NK-92 (cell line): ENCODE measurements at regions not wholly inside any gene's neighbourhood (a gene's known extent, or its start where the extent isn't known, plus 50 kb on each side); places are given as distances from the start of the nearest gene placed in this dataset.

Source experiments
- DNase-seq: peaks from one replicate; lab custom pipeline; 2025; ENCODE audit not compliant: unreplicated experiment; lab: John Stamatoyannopoulos, UW

DNA sequence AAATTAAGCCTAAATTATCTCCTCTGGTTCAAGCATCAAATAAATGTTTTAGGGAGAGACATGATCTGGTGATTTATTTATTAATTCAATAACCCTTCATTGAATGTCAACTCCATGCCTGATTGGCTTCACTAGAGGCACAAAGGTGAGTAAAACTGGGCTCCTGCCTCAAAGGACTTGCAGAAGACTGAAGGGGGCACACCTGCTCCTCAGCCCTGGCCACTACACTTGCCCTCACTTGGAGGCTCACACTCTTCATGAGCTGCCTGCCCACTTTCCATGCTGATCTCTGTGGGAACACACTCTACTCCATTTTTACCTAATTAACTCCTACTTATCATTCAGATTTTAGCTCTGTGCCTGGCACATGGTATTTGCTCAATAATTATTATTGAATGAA is 84.4 kb upstream of the KCNMB2 start:
- DNase-seq, result no peak

DNA sequence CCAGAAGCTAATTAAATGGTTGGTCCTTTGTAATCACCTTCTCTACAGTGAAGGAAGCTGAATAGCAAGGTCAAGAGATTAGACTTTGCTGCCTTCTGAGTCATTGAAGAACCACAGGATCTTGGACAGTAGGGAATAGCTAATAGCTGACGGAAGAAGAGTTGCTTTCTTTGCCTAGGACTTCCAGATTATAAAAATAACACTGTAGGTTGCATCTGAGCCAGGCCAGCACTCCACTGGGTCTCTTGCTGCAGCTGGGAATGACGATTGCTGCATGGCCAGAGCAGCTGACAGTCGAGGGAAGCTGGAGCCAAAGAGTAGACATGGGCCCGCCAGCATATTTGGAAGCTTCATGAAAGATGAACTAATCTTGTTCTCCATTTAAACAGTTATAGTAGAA is 81.5 kb upstream of the KCNMB2 start:
- no peak for DNase-seq

GRCh38 chr3:178455226-178455625 is 81.0 kb upstream of the KCNMB2 start:
- no peak for DNase-seq

GRCh38 chr3:178455946-178456345 is 80.3 kb upstream of the KCNMB2 start:
- DNase-seq, result no peak

DNA sequence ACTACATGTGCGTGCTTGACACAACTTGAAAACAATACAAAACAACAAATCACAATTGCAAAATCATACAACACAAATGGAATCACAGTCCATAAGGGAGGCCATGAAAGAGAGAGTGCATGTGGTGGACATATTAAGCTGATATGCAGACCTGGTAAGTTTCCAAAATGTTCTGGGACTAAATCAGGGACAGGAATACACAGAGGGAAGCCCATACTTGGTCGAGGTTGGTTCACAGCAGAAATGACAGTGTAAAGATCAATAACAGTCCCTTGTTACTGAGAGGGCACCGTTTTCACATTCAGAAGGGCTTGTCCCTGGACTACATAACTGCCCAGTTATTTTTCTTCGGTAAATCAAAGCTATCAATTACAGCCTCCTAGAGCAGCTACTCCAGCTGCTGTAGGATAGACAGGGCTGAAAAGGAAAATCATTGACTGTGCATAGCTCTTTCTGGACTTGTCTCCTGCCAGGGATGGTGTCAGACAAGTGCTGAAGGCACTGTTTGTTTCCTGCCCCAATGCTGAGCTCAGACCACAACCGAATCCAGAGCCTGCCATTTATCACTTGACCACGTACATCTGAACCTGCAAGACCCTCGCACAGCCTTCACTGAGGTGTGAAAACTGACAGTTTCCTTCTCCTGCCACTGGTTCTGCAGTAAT is 79.5 kb upstream of the KCNMB2 start:
- no peak for DNase-seq

GRCh38 chr3:178457511-178457910 is 78.7 kb upstream of the KCNMB2 start:
- DNase-seq, result no peak

- no peak for DNase-seq
These were observed 77.8 kb upstream of the KCNMB2 start for GRCh38 chr3:178458313-178459037.

GRCh38 chr3:178459038-178459410 is 77.2 kb upstream of the KCNMB2 start:
- DNase-seq, result no peak

GRCh38 chr3:178465260-178466180 is 70.7 kb upstream of the KCNMB2 start:
- no peak for DNase-seq

DNA sequence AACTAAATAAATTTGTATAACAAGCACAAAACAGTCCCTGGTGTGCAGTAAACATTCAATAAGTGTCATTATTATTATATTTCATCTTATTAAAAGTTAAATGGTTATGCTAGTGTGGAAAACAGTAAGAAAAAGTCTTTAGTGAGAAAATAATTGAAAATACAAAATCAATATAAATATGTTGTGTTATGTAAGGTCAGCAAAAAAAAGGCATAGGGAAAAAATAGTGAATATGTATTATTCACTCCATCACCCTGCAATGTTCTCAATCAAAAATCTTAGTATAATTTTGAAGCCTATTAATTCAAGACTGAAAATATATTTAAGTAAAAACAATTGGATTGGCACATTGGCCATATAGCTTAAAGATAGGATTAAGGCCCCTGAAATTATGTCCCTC is 63.3 kb upstream of the KCNMB2 start:
- no peak for DNase-seq

DNA sequence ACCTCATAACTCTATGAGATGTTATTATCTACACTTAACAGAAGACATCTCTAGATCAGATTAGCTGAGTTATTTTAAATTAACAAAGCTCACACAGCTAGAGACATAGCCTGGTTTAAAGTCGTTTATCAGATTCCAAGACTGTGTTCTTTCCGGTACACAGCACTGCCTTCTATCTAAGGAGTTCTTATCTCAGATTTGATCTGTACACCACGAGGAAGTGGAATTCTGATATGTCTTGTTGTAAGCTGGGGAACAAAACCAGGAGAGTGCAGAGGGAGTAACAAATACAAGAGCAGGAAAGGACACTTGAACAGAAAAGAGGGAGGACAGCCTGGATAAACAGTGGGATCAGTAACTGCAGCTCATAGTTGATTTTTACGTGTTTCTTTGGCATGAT is 61.7 kb upstream of the KCNMB2 start:
- no peak for DNase-seq

GRCh38 chr3:178475062-178475461 is 61.2 kb upstream of the KCNMB2 start:
- no peak for DNase-seq

DNA sequence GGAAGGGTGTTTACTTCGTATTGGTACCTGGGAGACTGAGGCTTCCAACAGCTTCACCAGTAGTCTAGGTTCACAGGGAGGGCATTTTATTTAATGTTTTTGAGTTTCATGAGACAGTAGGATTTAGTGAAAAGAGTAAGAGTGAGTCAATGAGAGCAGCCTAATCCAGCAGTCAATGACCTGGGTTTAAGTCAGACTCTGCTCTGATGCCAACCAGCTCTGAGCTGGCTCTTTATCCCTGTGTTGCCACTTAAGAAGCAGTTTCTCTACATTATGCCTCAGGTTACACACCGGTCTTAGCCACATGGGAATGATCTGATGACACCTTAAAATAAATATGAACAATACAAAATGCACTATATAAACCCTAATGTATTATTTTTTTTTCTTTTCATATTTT is 59.4 kb upstream of the KCNMB2 start:
- DNase-seq, result no peak

DNA sequence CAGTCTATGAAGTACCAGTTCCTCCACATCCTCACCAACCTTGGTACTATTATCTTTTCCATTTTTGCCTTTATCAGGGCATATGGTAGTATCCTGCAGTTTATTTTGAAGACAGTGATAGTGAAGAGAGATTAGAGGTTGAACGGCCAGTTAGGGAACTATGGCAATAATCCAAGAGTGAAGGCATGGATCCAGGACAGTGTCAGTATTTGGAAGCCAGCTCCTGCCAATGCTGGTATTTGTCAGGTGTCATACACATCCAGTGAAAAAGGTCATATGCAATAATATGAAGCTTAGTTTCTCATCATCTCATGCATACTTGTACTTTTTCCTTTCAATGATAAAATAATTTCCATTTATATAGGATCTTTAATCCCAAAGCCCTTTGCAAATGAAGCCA is 56.8 kb upstream of the KCNMB2 start:
- no peak for DNase-seq

DNA sequence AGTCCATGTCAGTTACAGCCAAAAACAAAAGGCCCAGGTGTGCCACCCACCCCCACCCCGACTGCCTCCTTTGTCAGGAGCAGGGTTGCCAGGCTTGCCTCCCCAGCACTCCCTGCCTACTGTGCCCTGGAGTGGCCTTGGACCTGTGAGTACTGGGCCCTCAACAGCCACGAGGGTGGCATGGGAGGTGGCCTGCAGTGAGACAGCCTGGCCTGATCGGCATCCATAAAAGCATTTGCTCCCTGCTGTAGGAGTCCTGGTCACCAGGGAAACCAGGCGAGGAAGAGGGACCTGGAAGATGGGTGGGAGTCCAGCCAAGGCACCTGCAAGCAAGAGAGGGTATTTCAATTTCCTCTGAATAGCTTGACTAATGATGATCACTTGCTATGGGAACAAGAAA is 56.4 kb upstream of the KCNMB2 start:
- no peak for DNase-seq

GRCh38 chr3:178480274-178480673 is 56.0 kb upstream of the KCNMB2 start:
- no peak for DNase-seq

- no peak for DNase-seq
These were observed 55.4 kb upstream of the KCNMB2 start for GRCh38 chr3:178480795-178481194.

- no peak for DNase-seq
These were observed 53.3 kb upstream of the KCNMB2 start for GRCh38 chr3:178482981-178483380.

GRCh38 chr3:178483704-178484103 is 52.5 kb upstream of the KCNMB2 start:
- no peak for DNase-seq

DNA sequence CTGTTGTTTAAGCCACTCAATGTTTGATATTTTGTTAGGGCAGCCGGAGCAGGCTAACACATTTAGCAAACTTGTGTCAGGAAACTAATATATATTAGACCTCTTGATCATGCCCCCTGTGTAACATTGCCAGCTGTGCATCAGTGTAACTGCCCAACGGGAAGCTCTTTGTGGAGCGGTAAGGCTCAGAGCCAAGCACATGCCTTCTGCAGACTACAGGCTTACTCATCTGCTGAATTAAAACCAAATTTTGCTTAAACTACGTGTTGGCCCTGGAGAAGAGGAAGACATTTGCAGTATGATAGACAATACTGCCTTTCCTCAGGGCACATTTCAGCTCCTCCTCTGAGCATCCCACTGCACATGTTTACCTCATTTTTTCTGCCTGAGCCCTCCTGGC is 50.5 kb upstream of the KCNMB2 start:
- DNase-seq, result no peak
